Muscle of arm (tissue), 1 donor: ENCODE measurements at regions not wholly inside any gene's neighbourhood (a gene's known extent, or its start where the extent isn't known, plus 50 kb on each side); places are given as distances from the start of the nearest gene placed in this dataset.

Experiments
- DNase-seq: peaks from one replicate; pipeline ENCODE4 v3.0.0-alpha.2; 2013

DNA sequence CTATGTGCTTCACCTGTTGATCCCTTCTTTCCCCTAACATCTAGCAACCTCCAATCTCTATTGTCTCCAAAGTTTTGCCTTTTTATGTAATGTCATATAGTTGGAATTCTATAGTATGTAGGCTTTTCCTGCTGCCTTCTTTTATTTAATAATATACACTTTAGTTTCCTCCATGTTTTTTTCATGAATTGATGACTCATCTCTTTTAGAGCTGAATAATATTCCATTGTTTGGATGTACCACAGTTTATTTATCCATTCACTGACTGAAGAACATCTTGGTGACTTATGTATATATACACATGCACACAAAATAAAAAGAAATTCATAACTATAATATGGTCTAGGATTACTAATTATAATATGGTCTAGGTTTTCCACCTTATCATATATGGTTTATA lies 1314.2 kb downstream of the OTOL1 start:
- no peak for DNase-seq

DNA sequence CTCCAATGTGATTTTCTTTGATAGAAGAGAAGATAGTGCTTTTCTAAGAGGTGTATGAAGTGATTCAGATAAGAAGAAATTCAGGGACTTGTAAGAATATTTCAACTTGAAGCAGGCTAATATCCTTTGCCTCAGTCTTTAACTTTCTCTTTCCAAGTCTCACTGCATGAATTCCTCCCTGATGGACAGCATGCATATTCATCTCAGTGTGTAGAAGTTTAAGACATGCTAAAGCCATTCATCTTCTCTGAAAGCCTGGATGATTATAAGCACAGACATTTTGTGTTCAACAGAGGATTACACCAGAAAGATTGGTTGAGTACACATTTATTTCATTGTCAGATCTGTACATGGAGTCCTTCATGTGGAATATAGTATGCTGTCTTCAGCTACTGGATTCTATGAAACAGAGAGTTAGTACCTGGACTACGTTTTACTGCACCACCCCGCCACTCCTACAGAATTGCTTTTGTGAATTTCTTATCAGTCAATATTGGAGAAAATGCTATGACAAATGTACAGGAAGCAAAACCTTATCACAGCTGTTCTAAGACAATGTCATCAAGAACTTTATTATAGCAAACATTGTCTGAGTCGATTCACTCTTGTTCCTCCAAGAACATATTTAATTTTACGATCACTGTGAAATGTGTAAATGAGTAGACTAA lies 1346.1 kb downstream of the OTOL1 start:
- no peak for DNase-seq

- DNase-seq: no peak
Observed at GRCh38 chr3:162845918-162846317, 1349.3 kb downstream of the OTOL1 start.

DNA sequence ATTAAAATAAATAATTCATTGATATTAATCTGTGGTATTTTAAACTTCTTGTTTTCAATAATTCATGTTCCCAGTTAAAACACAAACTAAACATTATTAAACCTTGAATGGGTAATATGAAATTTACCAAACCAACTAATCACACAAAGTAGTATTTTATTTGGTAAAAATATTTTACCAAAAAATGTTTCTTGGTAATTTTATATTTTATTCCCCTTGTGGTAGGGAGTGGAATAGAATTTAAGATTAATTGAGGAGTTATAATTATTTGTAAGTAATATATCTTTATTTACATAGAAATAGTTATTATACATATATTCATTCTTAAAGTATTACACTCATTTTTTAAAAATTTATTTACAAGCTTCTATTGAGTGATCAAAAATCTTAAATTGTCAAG lies 1350.9 kb downstream of the OTOL1 start:
- no peak for DNase-seq

- no peak for DNase-seq
Observed at GRCh38 chr3:162863579-162863978, 1367.0 kb downstream of the OTOL1 start.

DNA sequence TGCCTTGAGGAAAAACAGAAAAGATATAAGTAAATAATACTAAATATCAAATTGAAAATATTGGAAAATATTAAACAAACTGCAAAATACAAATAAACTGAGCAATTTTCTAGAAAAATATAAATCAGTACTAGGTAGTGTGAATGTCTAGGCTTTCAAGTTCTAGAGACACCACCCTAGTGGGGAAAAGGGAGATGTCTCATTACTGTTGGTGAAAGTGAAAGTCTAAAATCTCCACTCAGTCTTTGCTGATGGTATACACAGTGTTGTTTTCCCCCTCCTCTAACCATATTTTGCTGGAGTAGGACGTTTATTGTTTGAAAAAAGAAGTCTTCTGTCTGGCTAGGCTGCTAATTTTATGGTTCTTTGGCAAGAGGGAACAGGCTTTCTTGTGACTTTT lies 1368.9 kb downstream of the OTOL1 start:
- no peak for DNase-seq

GRCh38 chr3:162879021-162879562 lies 1382.5 kb downstream of the OTOL1 start:
- DNase-seq: no peak

- no peak for DNase-seq
Observed at GRCh38 chr3:162884373-162884772, 1387.8 kb downstream of the OTOL1 start.

DNA sequence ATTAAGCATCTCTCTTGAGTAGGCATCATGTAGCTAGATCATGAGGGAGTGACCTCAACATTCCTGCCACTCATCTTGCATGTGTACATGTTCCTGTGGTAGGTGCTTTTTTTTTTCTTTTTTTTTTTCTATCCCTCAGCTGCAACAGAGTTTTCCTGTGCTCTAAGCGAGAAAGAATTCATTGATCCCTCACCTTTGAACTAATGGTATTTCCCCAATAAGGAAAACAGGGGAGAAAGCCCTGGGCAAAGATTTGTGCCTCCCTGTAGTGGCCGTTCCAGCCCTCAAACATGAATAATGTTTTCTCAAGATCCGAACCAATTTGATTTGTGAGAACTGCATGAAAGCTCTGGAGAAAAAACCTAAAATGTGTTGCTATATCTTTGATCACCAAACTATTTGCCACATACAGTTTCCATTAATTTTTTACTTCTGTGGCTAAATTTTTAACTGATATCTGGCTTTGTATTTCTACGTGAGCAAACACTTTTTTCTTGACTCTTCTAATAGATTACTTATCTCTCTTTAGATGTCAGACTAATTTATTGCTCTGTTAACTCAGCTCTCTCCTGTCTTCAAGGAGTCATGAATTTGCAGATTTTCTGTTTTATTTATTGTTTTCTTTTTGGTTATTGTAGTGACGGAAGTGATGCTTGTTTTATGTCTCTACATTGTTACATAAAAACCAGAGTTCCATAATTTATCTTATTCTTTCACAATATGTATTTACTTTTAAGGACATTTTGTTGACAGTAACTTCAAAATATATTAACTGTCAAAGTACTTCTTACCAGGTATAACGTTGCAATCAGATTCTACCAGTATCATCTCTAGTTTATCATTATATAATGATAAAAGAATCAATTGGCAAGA lies 1396.5 kb downstream of the OTOL1 start:
- no peak for DNase-seq

DNA sequence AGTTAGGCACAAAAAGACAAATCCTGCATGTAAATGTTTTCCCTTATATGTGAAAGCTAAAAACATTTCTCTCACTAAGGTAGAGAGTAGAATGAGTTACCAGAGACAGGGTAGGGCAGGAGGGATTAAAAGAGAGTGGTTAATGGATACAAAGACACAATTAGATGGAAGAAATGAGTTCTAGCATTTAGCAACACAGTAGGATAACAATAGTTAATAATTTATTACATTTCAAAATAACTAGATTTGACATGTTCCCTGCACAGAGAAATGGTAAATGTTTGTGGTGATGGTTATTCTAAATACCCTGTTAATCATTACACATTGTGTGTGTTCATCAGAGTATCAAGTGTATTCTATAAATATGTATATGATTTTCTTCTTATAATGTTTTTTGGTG lies 1400.7 kb downstream of the OTOL1 start:
- DNase-seq: no peak

- no peak for DNase-seq
Observed at GRCh38 chr3:162932503-162932902, 1435.9 kb downstream of the OTOL1 start.

- DNase-seq: no peak
Observed at GRCh38 chr3:162933656-162934055, 1437.0 kb downstream of the OTOL1 start.

GRCh38 chr3:162936706-162937105 lies 1440.1 kb downstream of the OTOL1 start:
- DNase-seq: no peak

- DNase-seq: no peak
Observed at GRCh38 chr3:162938083-162938482, 1441.5 kb downstream of the OTOL1 start.

DNA sequence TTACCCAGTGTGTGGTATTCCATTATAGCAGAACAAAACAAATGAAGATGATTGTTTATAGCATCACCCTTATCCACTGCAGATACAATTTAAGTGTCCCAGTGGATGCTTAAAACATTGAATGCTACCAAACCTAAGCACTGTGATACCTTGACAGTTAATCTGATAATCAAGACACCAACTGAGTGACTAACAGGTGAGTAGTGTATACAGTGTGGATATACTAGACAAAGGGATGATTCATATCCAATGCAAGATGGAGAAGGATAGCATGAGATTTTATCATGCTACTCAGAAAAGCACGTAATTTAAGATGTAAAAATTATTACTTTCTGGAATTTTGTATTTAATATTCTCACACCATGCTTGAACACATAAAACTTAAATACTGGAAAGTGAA lies 1449.0 kb downstream of the OTOL1 start:
- no peak for DNase-seq

- no peak for DNase-seq
Observed at GRCh38 chr3:162956711-162957110, 1460.1 kb downstream of the OTOL1 start.

GRCh38 chr3:162960269-162960668 lies 1463.7 kb downstream of the OTOL1 start:
- DNase-seq: no peak

DNA sequence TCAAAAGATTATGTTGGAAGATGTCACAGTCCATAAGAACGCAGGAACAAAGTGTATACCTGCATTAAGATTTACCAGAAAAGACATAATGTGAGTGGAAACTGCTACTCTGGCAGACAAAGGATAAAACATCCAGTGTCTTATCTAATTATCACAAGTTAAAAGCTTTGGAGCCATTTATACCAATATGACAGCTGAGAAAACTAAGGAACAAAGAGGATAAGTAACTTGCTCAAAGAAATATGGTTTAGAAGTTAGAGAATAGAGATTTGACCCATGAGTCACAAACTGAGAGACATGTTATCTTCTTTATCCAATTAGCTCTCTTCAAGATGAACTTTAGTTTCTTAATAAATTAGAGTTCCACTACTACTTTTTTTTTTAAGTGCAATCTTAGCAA lies 1473.7 kb downstream of the OTOL1 start:
- DNase-seq: no peak

DNA sequence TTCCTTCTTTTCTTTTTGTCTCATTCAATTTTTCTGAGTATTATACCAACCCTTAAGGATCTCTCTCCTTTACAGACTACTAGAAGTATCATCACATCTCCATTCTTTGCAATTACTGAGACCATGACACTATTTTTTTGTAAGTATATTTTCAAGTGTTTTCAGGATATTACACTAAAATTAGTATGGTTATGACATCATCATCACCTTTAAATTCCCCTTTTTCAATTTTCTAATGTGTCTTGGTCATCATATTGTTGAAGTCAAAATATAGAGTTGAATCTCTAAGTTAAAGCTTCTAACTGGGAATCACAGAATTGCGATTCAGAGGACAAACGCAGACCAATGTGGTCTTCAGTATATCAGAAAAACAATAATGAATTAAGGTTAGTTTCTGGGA lies 1475.1 kb downstream of the OTOL1 start:
- DNase-seq: no peak

DNA sequence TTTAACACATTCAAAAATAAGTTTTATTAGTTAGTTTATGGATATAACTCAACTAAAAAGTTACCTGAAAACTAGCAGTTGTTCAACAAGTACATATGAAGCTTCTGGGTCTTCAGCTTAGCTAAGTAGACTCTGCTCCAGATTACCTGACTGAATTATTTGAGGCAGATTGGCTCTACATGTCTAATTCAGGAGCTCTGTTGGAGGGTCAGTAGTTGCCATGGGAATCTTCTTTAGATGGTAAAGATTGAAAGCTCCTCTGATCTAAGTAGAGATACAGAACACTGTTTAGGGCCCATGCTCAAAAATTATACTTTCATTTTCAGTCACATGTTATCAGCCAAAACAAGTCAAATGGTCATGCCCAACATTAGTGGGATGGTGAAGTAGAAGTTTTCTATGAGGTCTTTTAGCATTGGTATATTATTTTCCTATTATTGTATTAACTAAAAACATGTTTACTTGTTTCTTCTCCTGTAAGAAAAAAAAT lies 1476.9 kb downstream of the OTOL1 start:
- no peak for DNase-seq

DNA sequence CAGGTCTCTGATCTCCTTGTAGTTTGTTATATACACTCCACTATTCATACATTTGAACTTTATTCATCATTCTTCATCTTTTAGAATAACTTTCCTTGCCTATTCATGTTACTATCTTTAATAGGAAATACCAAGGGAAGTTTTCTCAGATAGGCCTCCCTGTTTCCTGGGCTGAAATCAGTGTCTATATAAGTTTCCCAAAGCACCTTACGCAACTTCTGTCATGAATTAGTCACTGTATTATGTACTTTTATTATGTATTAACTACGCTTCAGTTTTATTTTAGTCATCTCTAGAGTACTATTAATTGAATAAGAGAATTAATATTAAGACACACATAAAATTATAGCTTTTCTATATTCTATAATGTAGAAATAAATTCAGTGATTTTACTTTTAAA lies 1481.5 kb downstream of the OTOL1 start:
- DNase-seq: no peak

- no peak for DNase-seq
Observed at GRCh38 chr3:162984746-162985145, 1488.1 kb downstream of the OTOL1 start.
